H9 (cell line): ENCODE measurements at regions not wholly inside any gene's neighbourhood (a gene's known extent, or its start where the extent isn't known, plus 50 kb on each side); places are given as distances from the start of the nearest gene placed in this dataset.

Experiments used
- DNase-seq: peaks from one replicate; pipeline ENCODE4 v3.0.0-alpha.2; 2017
- H2AFZ ChIP-seq: one replicate; pipeline ENCODE4 v1.6.1; 2013; ENCODE audit warnings: mild to moderate bottlenecking, low read length, control low read depth, moderate library complexity
- H2AK5ac ChIP-seq: 2 replicates; pipeline ENCODE4 v1.6.1; 2013; ENCODE audit warnings: low read length, control low read depth, mixed read lengths; ENCODE audit not compliant: insufficient read length
- H2BK120ac ChIP-seq: one replicate; pipeline ENCODE4 v1.6.1; 2013; ENCODE audit warnings: low read depth, mild to moderate bottlenecking, low read length, control low read depth, inconsistent platforms; ENCODE audit not compliant: poor library complexity, severe bottlenecking
- H2BK12ac ChIP-seq: 2 replicates; pipeline ENCODE4 v1.6.1; 2013; ENCODE audit warnings: low read length, control low read depth, mixed read lengths, low read depth; ENCODE audit not compliant: insufficient read length
- H2BK15ac ChIP-seq: 2 replicates; pipeline ENCODE4 v1.6.1; 2013; ENCODE audit warnings: low read depth, low read length, control low read depth
- H2BK20ac ChIP-seq: one replicate; pipeline ENCODE4 v1.6.1; 2013; ENCODE audit warnings: low read depth, mild to moderate bottlenecking, low read length, control low read depth, inconsistent platforms; ENCODE audit not compliant: poor library complexity, severe bottlenecking
- H2BK5ac ChIP-seq: 2 replicates; pipeline ENCODE4 v1.6.1; 2013; ENCODE audit warnings: low read length, control low read depth, mixed read lengths; ENCODE audit not compliant: insufficient read length
- H3K14ac ChIP-seq: 2 replicates; pipeline ENCODE4 v1.6.1; 2013; ENCODE audit warnings: low read length, control low read depth; ENCODE audit not compliant: insufficient read depth
- H3K18ac ChIP-seq: 2 replicates; pipeline ENCODE4 v1.6.1; 2013; ENCODE audit warnings: low read depth, mild to moderate bottlenecking, mixed read lengths, low read length, control low read depth; ENCODE audit not compliant: insufficient read length
- H3K23ac ChIP-seq: 2 replicates; pipeline ENCODE4 v1.6.1; 2013; ENCODE audit warnings: low read length, control low read depth, mixed read lengths, low read depth; ENCODE audit not compliant: insufficient read length
- H3K23me2 ChIP-seq: 2 replicates; pipeline ENCODE4 v1.6.1; 2013; ENCODE audit warnings: low read depth, mild to moderate bottlenecking, mixed read lengths, low read length, control low read depth; ENCODE audit not compliant: insufficient read length, poor library complexity, severe bottlenecking
- H3K27ac ChIP-seq: 2 replicates; pipeline ENCODE4 v1.5.1; 2013; ENCODE audit warnings: low read length, control low read depth, mixed read lengths, low read depth; ENCODE audit not compliant: insufficient read length
- H3K27me3 ChIP-seq: 2 replicates; pipeline ENCODE4 v1.6.1; 2013; ENCODE audit warnings: low read length, control low read depth, inconsistent platforms; ENCODE audit not compliant: insufficient read depth
- H3K4ac ChIP-seq: 2 replicates; pipeline ENCODE4 v1.6.1; 2013; ENCODE audit warnings: low read depth, mild to moderate bottlenecking, control low read depth, inconsistent platforms, low read length, moderate library complexity
- H3K4me1 ChIP-seq: 2 replicates; pipeline ENCODE4 v1.6.1; 2013; ENCODE audit warnings: low read length, control low read depth, inconsistent platforms; ENCODE audit not compliant: insufficient read depth
- H3K4me2 ChIP-seq: 2 replicates; pipeline ENCODE4 v1.6.1; 2013; ENCODE audit warnings: low read length, control low read depth, mixed read lengths; ENCODE audit not compliant: insufficient read length, insufficient read depth
- H3K56ac ChIP-seq: 2 replicates; pipeline ENCODE4 v1.6.1; 2013; ENCODE audit warnings: low read depth, mild to moderate bottlenecking, mixed read lengths, low read length, control low read depth; ENCODE audit not compliant: insufficient read length
- H3K79me1 ChIP-seq: 2 replicates; pipeline ENCODE4 v1.6.1; 2013; ENCODE audit warnings: low read depth, mild to moderate bottlenecking, moderate library complexity, low read length, control low read depth, inconsistent platforms; ENCODE audit not compliant: insufficient read depth, poor library complexity, severe bottlenecking
- H3K79me2 ChIP-seq: 2 replicates; pipeline ENCODE4 v1.6.1; 2013; ENCODE audit warnings: low read length, control low read depth, inconsistent platforms; ENCODE audit not compliant: insufficient read depth
- H3K9ac ChIP-seq: 2 replicates; pipeline ENCODE4 v1.6.1; 2013; ENCODE audit warnings: low read length, control low read depth, mixed read lengths; ENCODE audit not compliant: insufficient read length; ENCODE audit errors: extremely low read depth
- H3K9me3 ChIP-seq: one replicate; pipeline ENCODE4 v1.6.1; 2013; ENCODE audit warnings: low read depth, low read length, inconsistent platforms; ENCODE audit not compliant: control insufficient read depth
- H3T11ph ChIP-seq: one replicate; pipeline ENCODE4 v1.6.1; 2013; ENCODE audit warnings: mild to moderate bottlenecking, low read length, control low read depth, inconsistent platforms
- H4K20me1 ChIP-seq: one replicate; pipeline ENCODE4 v1.6.1; 2013; ENCODE audit not compliant: control insufficient read depth, insufficient read length, insufficient read depth
- H4K5ac ChIP-seq: 2 replicates; pipeline ENCODE4 v1.6.1; 2013; ENCODE audit warnings: low read depth, mild to moderate bottlenecking, mixed read lengths, low read length, control low read depth; ENCODE audit not compliant: insufficient read length
- H4K8ac ChIP-seq: replicated peaks from 2 replicates; pipeline ENCODE4 v1.6.1; 2013; ENCODE audit warnings: low read length, control low read depth, mixed read lengths, low read depth; ENCODE audit not compliant: insufficient read length
- H4K91ac ChIP-seq: 2 replicates; pipeline ENCODE4 v1.6.1; 2013; ENCODE audit warnings: low read depth, mild to moderate bottlenecking, moderate library complexity, mixed read lengths, low read length, control low read depth; ENCODE audit not compliant: insufficient read length
- H3K27ac Mint-ChIP-seq, 3 experiments: 2 replicates in 2 of 3; 3 replicates in 1 of 3; pipeline ENCODE4 v1.8.0; 2020 to 2021; ENCODE audit warnings: mixed read lengths in 3 of 3, mild to moderate bottlenecking in 1 of 3, moderate library complexity in 1 of 3
- H3K27me3 Mint-ChIP-seq: 2 replicates; pipeline ENCODE4 v1.8.0; 2021; ENCODE audit warnings: low read depth, mild to moderate bottlenecking, moderate library complexity, mixed read lengths
- H3K36me3 Mint-ChIP-seq, 3 experiments: 2 replicates in 2 of 3; 3 replicates in 1 of 3; pipeline ENCODE4 v1.8.0; 2020 to 2021; ENCODE audit warnings: low read depth in 3 of 3, mixed read lengths in 3 of 3; ENCODE audit not compliant: insufficient read depth in 1 of 3
- H3K4me1 Mint-ChIP-seq, 2 experiments: 2 replicates each; pipeline ENCODE4 v1.8.0; 2020; ENCODE audit warnings: mixed read lengths in 2 of 2
- H3K4me3 Mint-ChIP-seq, 2 experiments: 2 replicates in 1 of 2; 3 replicates in 1 of 2; pipeline ENCODE4 v1.8.0; 2020 to 2021; ENCODE audit warnings: mild to moderate bottlenecking in 2 of 2, mixed read lengths in 2 of 2, moderate library complexity in 1 of 2
- H3K9me3 Mint-ChIP-seq, 2 experiments: 2 replicates in 1 of 2; 3 replicates in 1 of 2; pipeline ENCODE4 v1.8.0; 2020; ENCODE audit warnings: mild to moderate bottlenecking in 2 of 2, mixed read lengths in 2 of 2, moderate library complexity in 1 of 2
- CTCF ChIP-seq: fragments of 200-600 bp; sonication (generic); conservative IDR thresholded peaks from 3 replicates; pipeline ENCODE4 v1.8.0; 2021; ENCODE audit warnings: antibody characterized with exemption, mild to moderate bottlenecking
- WGBS: extraction: QIAGEN DNeasy Blood & Tissue Kit; methylation state at CpG from one replicate; pipeline ENCODE4 v1.1.7; 2013; ENCODE audit warnings: missing lambda C conversion rate, low lambda C conversion rate, mixed read lengths; ENCODE audit not compliant: insufficient read length; ENCODE audit errors: extremely low coverage; 5-methylcytosine and 5-hydroxymethylcytosine counted together

- H3K36me3 Mint-ChIP-seq = no peaks in the 10 kb centered on the region
- Histone ChIP-seq H3K9ac (no peak overlapping the region), H3K27me3 (no peaks in the 10 kb centered on the region), H3K23ac (no peak overlapping the region), H3K9me3 (no peaks in the 10 kb centered on the region), H3K23me2 (no peaks in the 10 kb centered on the region), H2BK20ac (no peak overlapping the region), H3T11ph (no peak overlapping the region), H4K5ac (no peak overlapping the region), H3K4me2 (no peak overlapping the region), H3K4me1 (no peaks in the 10 kb centered on the region), H3K14ac (no peak overlapping the region), H3K27ac (no peak overlapping the region), H4K20me1 (no peaks in the 10 kb centered on the region), H2BK5ac (no peak overlapping the region), H3K79me1 (no peaks in the 10 kb centered on the region), H2AK5ac (no peak overlapping the region), H3K56ac (no peak overlapping the region), H2BK120ac (no peak overlapping the region), H4K91ac (no peak overlapping the region), H3K18ac (no peak overlapping the region), H3K4ac (no peak overlapping the region), H4K8ac (no peak overlapping the region), H2BK15ac (no peak overlapping the region), H2AFZ (no peak overlapping the region), H3K79me2 (no peaks in the 10 kb centered on the region), H2BK12ac (no peak overlapping the region)
- no peaks in the 10 kb centered on the region for H3K9me3 Mint-ChIP-seq
- no peaks in the 10 kb centered on the region for H3K4me1 Mint-ChIP-seq
- no peak for TF ChIP-seq CTCF
- no peak overlapping the region for H3K27ac Mint-ChIP-seq
- no peaks in the 10 kb centered on the region for H3K27me3 Mint-ChIP-seq
- no CpG with 5 or more reads among the region's 20 CpGs for WGBS
- DNase-seq = no peak
- H3K4me3 Mint-ChIP-seq = no peak overlapping the region
These were observed 313.1 kb upstream of the SYT4 start for GRCh38 chr18:43590182-43590903.
